ENCODE measurements at regions not wholly inside any gene's neighbourhood (a gene's known extent, or its start where the extent isn't known, plus 50 kb on each side); places are given as distances from the start of the nearest gene placed in this dataset.

- TF ChIP-seq ZNF318 (CRISPR knock-in tag; IDR thresholded peaks at IDR 0.05) (no peak), U2AF1 (optimal IDR thresholded peaks at IDR 0.05; ENCODE audit: low read depth, low read length) (no peak), MXD4 (CRISPR knock-in tag; IDR thresholded peaks at IDR 0.05) (no peak), FOXP4 (CRISPR knock-in tag; IDR thresholded peaks at IDR 0.05) (no peak), SRSF1 (optimal IDR thresholded peaks at IDR 0.05; ENCODE audit: low read depth, low read length) (no peak), ZFP91 (CRISPR knock-in tag; IDR thresholded peaks at IDR 0.05; ENCODE audit: borderline replicate concordance) (no peak), CBX1 (IDR thresholded peaks at IDR 0.05; ENCODE audit: low read depth) (no peak), ZXDC (CRISPR knock-in tag; IDR thresholded peaks at IDR 0.05) (no peak), ZBTB7A (CRISPR knock-in tag; IDR thresholded peaks at IDR 0.05) (no peak)
Observed at GRCh38 chr11:101334581-101334980, 205.0 kb upstream of the PGR start (continued).

Measured in HepG2 (cell line).